ENCODE measurements at regions not wholly inside any gene's neighbourhood (a gene's known extent, or its start where the extent isn't known, plus 50 kb on each side); places are given as distances from the start of the nearest gene placed in this dataset.

DNA sequence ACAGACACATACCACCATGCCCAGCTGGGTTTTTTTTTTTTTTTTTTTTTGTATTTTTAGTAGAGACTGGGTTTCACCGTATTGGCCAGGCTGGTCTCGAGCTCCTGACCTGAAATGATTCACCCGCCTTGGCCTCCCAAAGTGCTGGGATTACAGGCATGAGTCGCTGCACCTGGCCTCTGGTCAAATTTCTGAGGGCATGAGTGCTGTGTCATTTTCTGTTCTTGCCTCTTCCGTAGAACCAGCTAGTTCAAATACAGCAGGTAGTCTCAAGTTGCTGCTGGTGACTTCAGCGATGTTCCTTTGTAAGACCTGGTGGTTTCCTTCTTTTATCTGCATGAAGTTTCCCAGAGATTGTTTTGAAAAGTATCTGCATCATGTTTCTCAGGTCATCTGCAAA lies 134.8 kb upstream of the SHH start:
- Histone ChIP-seq H3K27me3 (ENCODE audit: control insufficient read depth in 1 of 2, insufficient read depth in 1 of 2, low read length in 2 of 2) (no peaks in the 10 kb centered on the region), H3K4ac (ENCODE audit: low read depth in 1 of 2, low read length in 2 of 2) (no peak overlapping the region), H2AK5ac (ENCODE audit: low read length, severe bottlenecking) (no peak overlapping the region), H3K9me3 (ENCODE audit: control insufficient read depth, low read length) (peaks cover 5% of the 10 kb centered on the region), H3K9ac (ENCODE audit: low read length) (no peak overlapping the region), H3K4me3 (ENCODE audit: insufficient read depth in 1 of 2, low read depth in 1 of 2, low read length in 2 of 2) (no peak overlapping the region), H3K4me1 (ENCODE audit: control insufficient read depth, insufficient read depth, low read depth, low read length) (peaks cover 12% of the 10 kb centered on the region), H2AFZ (ENCODE audit: low read depth, low read length) (no peak overlapping the region), H2BK5ac (ENCODE audit: low read depth, low read length, poor library complexity, severe bottlenecking) (no peak overlapping the region), H4K91ac (ENCODE audit: low read length) (no peak overlapping the region), H3K14ac (ENCODE audit: low read length in 2 of 2) (no peak overlapping the region), H3K4me2 (ENCODE audit: low read length, poor library complexity, severe bottlenecking) (no peak overlapping the region), H3K18ac (ENCODE audit: low read depth in 1 of 2, low read length in 2 of 2) (no peak overlapping the region), H2BK15ac (ENCODE audit: low read depth, poor library complexity, severe bottlenecking) (no peak overlapping the region), H2BK12ac (ENCODE audit: low read length in 2 of 2) (no peak overlapping the region), H3K23ac (ENCODE audit: low read length in 2 of 2) (no peak overlapping the region), H3K36me3 (ENCODE audit: control insufficient read depth in 1 of 2, insufficient read depth in 2 of 2, low read depth in 1 of 2, low read length in 2 of 2) (peaks cover 0 to 2% of the 10 kb centered on the region in 2 experiments), H3K79me1 (replicated peaks; ENCODE audit: low read length, poor library complexity, severe bottlenecking) (no peaks in the 10 kb centered on the region), H4K8ac (ENCODE audit: low read length) (no peak overlapping the region), H3K27ac (ENCODE audit: low read length, poor library complexity, severe bottlenecking) (peak overlapping the region; percentile 39), H2BK120ac (ENCODE audit: low read depth, low read length) (no peak overlapping the region)
- DNase-seq, result no peak
- WGBS, result 64% methylated on average over 6 of the region's 6 CpGs

DNA sequence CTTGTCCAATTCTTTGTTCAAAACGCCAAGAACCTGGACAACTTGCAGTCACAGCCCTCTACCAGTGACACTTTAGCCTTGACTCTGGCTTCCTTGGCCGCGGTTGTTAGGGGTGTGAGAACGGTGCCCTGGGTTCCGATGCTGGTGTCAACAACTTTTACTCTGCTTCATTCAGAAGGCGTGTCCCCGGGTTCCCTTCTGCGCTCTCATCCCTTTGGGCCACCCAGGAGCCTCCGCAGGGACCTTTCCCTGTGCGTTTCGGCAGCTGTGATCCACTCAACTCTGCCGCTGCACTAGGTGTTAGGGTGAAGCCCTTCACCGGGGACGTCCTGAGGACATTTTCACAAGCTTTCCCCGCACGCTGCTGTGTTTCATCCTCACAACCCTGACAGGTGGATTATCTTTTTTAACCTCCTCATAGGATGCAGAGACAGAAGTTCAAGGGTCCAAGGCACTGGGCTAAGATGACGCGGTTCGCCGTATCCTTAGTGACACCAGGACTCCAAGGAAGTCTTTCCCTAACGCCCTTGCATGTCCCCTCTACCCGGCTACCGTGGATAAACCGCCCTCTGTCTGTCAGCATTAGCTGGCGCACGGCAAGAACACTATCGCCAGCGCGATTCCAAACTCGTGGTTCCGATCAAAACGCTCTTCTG lies 133.5 kb upstream of the SHH start:
- Histone ChIP-seq H4K8ac (ENCODE audit: low read length) (no peak overlapping the region), H3K36me3 (ENCODE audit: control insufficient read depth in 1 of 2, insufficient read depth in 2 of 2, low read depth in 1 of 2, low read length in 2 of 2) (peaks cover 0 to 3% of the 10 kb centered on the region in 2 experiments), H3K9me3 (ENCODE audit: control insufficient read depth, low read length) (peaks cover 4% of the 10 kb centered on the region), H2BK120ac (ENCODE audit: low read depth, low read length) (no peak overlapping the region), H3K27ac (ENCODE audit: low read length, poor library complexity, severe bottlenecking) (no peak overlapping the region), H3K18ac (ENCODE audit: low read depth in 1 of 2, low read length in 2 of 2) (no peak overlapping the region), H3K4ac (ENCODE audit: low read depth in 1 of 2, low read length in 2 of 2) (no peak overlapping the region), H3K4me3 (ENCODE audit: insufficient read depth in 1 of 2, low read depth in 1 of 2, low read length in 2 of 2) (no peak overlapping the region), H2BK12ac (ENCODE audit: low read length in 2 of 2) (no peak overlapping the region), H3K4me1 (ENCODE audit: control insufficient read depth, insufficient read depth, low read depth, low read length) (peaks cover 2% of the 10 kb centered on the region), H3K14ac (ENCODE audit: low read length in 2 of 2) (no peak overlapping the region), H2AK5ac (ENCODE audit: low read length, severe bottlenecking) (peak overlapping the region; percentile 51), H3K23ac (ENCODE audit: low read length in 2 of 2) (no peak overlapping the region), H4K91ac (ENCODE audit: low read length) (no peak overlapping the region), H2BK5ac (ENCODE audit: low read depth, low read length, poor library complexity, severe bottlenecking) (no peak overlapping the region), H3K79me1 (replicated peaks; ENCODE audit: low read length, poor library complexity, severe bottlenecking) (no peaks in the 10 kb centered on the region), H3K4me2 (ENCODE audit: low read length, poor library complexity, severe bottlenecking) (no peak overlapping the region), H3K27me3 (ENCODE audit: control insufficient read depth in 1 of 2, insufficient read depth in 1 of 2, low read length in 2 of 2) (no peaks in the 10 kb centered on the region), H2BK15ac (ENCODE audit: low read depth, poor library complexity, severe bottlenecking) (no peak overlapping the region), H3K9ac (ENCODE audit: low read length) (no peak overlapping the region), H2AFZ (ENCODE audit: low read depth, low read length) (no peak overlapping the region)
- DNase-seq, result no peak
- WGBS, result 93% methylated on average over 32 of the region's 32 CpGs

DNA sequence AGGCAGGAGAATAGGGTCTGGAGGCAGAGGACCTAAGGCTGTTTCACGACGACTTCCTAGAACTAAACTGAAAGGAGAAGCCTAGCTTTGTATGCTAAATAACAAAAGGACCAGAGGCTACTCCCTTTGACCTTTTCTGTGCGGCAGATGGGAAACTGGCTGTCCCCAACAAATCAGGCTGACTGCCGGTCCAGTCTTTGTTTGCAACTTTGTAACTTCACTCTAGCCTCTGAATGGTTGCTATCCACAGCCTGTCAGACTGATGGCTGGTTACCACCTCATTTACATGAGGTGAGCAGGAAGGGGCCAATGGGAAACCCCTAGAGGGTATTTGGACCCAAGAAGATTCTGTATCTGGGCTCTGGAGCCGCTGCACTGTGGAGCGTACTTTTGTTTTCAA lies 132.6 kb upstream of the SHH start:
- no peak overlapping the region for H3K4ac ChIP-seq (ENCODE audit: low read depth in 1 of 2, low read length in 2 of 2)
- H2BK5ac ChIP-seq (ENCODE audit: low read depth, low read length, poor library complexity, severe bottlenecking), result no peak overlapping the region
- H4K8ac ChIP-seq (ENCODE audit: low read length), result no peak overlapping the region
- peaks cover 2% of the 10 kb centered on the region for H3K4me1 ChIP-seq (ENCODE audit: control insufficient read depth, insufficient read depth, low read depth, low read length)
- no peaks in the 10 kb centered on the region for H3K27me3 ChIP-seq (ENCODE audit: control insufficient read depth in 1 of 2, insufficient read depth in 1 of 2, low read length in 2 of 2)
- H3K9ac ChIP-seq (ENCODE audit: low read length), result no peak overlapping the region
- no peak overlapping the region for H3K4me3 ChIP-seq (ENCODE audit: insufficient read depth in 1 of 2, low read depth in 1 of 2, low read length in 2 of 2)
- H3K4me2 ChIP-seq (ENCODE audit: low read length, poor library complexity, severe bottlenecking), result no peak overlapping the region
- no peak overlapping the region for H3K23ac ChIP-seq (ENCODE audit: low read length in 2 of 2)
- H2AFZ ChIP-seq (ENCODE audit: low read depth, low read length), result no peak overlapping the region
- H3K14ac ChIP-seq (ENCODE audit: low read length in 2 of 2), result no peak overlapping the region
- no peak overlapping the region for H2BK15ac ChIP-seq (ENCODE audit: low read depth, poor library complexity, severe bottlenecking)
- no peak for DNase-seq
- no peaks in the 10 kb centered on the region for H3K79me1 ChIP-seq (replicated peaks; ENCODE audit: low read length, poor library complexity, severe bottlenecking)
- H4K91ac ChIP-seq (ENCODE audit: low read length), result no peak overlapping the region
- H3K9me3 ChIP-seq (ENCODE audit: control insufficient read depth, low read length), result peaks cover 5% of the 10 kb centered on the region
- H2BK120ac ChIP-seq (ENCODE audit: low read depth, low read length), result no peak overlapping the region
- WGBS, result 91% methylated on average over 6 of the region's 6 CpGs
- no peak overlapping the region for H2AK5ac ChIP-seq (ENCODE audit: low read length, severe bottlenecking)
- peaks cover 0 to 3% of the 10 kb centered on the region in 2 experiments for H3K36me3 ChIP-seq (ENCODE audit: control insufficient read depth in 1 of 2, insufficient read depth in 2 of 2, low read depth in 1 of 2, low read length in 2 of 2)
- no peak overlapping the region for H3K18ac ChIP-seq (ENCODE audit: low read depth in 1 of 2, low read length in 2 of 2)
- H3K27ac ChIP-seq (ENCODE audit: low read length, poor library complexity, severe bottlenecking), result no peak overlapping the region
- H2BK12ac ChIP-seq (ENCODE audit: low read length in 2 of 2), result no peak overlapping the region

GRCh38 chr7:155943251-155943899 lies 131.1 kb upstream of the SHH start:
- H2BK120ac ChIP-seq (ENCODE audit: low read depth, low read length), result no peak overlapping the region
- H3K79me1 ChIP-seq (replicated peaks; ENCODE audit: low read length, poor library complexity, severe bottlenecking), result no peaks in the 10 kb centered on the region
- WGBS, result 58% methylated on average over 4 of the region's 6 CpGs
- peaks cover 0 to 3% of the 10 kb centered on the region in 2 experiments for H3K36me3 ChIP-seq (ENCODE audit: control insufficient read depth in 1 of 2, insufficient read depth in 2 of 2, low read depth in 1 of 2, low read length in 2 of 2)
- H3K27ac ChIP-seq (ENCODE audit: low read length, poor library complexity, severe bottlenecking), result no peak overlapping the region
- H3K4me3 ChIP-seq (ENCODE audit: insufficient read depth in 1 of 2, low read depth in 1 of 2, low read length in 2 of 2), result no peak overlapping the region
- H3K14ac ChIP-seq (ENCODE audit: low read length in 2 of 2), result no peak overlapping the region
- H2BK5ac ChIP-seq (ENCODE audit: low read depth, low read length, poor library complexity, severe bottlenecking), result no peak overlapping the region
- H4K91ac ChIP-seq (ENCODE audit: low read length), result no peak overlapping the region
- no peak overlapping the region for H3K23ac ChIP-seq (ENCODE audit: low read length in 2 of 2)
- no peaks in the 10 kb centered on the region for H3K27me3 ChIP-seq (ENCODE audit: control insufficient read depth in 1 of 2, insufficient read depth in 1 of 2, low read length in 2 of 2)
- peaks cover 14% of the 10 kb centered on the region for H3K9me3 ChIP-seq (ENCODE audit: control insufficient read depth, low read length)
- peaks cover 2% of the 10 kb centered on the region for H3K4me1 ChIP-seq (ENCODE audit: control insufficient read depth, insufficient read depth, low read depth, low read length)
- no peak overlapping the region for H2AK5ac ChIP-seq (ENCODE audit: low read length, severe bottlenecking)
- no peak overlapping the region for H2BK15ac ChIP-seq (ENCODE audit: low read depth, poor library complexity, severe bottlenecking)
- H2BK12ac ChIP-seq (ENCODE audit: low read length in 2 of 2), result no peak overlapping the region
- H3K4ac ChIP-seq (ENCODE audit: low read depth in 1 of 2, low read length in 2 of 2), result no peak overlapping the region
- H2AFZ ChIP-seq (ENCODE audit: low read depth, low read length), result no peak overlapping the region
- no peak overlapping the region for H4K8ac ChIP-seq (ENCODE audit: low read length)
- no peak overlapping the region for H3K4me2 ChIP-seq (ENCODE audit: low read length, poor library complexity, severe bottlenecking)
- no peak overlapping the region for H3K18ac ChIP-seq (ENCODE audit: low read depth in 1 of 2, low read length in 2 of 2)
- no peak overlapping the region for H3K9ac ChIP-seq (ENCODE audit: low read length)
- DNase-seq, result no peak

Measured in mesenchymal stem cell (in vitro differentiated cells and primary cell).